ENCODE measurements at regions not wholly inside any gene's neighbourhood (a gene's known extent, or its start where the extent isn't known, plus 50 kb on each side); places are given as distances from the start of the nearest gene placed in this dataset.
"Not testable (repeated sequence)": the region's sequence is repeated elsewhere in the genome, so short reads cannot be mapped to it uniquely, and the experiment has no call there.

GRCh38 chrX:142661696-142662095, 364.0 kb upstream of the SPANXN4 start:
- DNase-seq, result no peak
- no peaks in the 10 kb centered on the region for H3K9me3 ChIP-seq
- H3K27me3 ChIP-seq, result no peaks in the 10 kb centered on the region
- H3K4me1 ChIP-seq, result no peaks in the 10 kb centered on the region
- H3K36me3 ChIP-seq, result no peaks in the 10 kb centered on the region
- no peak overlapping the region for H3K4me3 ChIP-seq
- no peak for TF ChIP-seq POLR2A (IDR thresholded peaks at IDR 0.05)
- TF ChIP-seq CTCF (IDR thresholded peaks at IDR 0.05), result no peak
- no peak overlapping the region for H3K27ac ChIP-seq

- H3K36me3 ChIP-seq, result no peaks in the 10 kb centered on the region
- H3K9me3 ChIP-seq, result no peaks in the 10 kb centered on the region
- no peaks in the 10 kb centered on the region for H3K27me3 ChIP-seq
- no peak overlapping the region for H3K27ac ChIP-seq
- no peak for TF ChIP-seq POLR2A (IDR thresholded peaks at IDR 0.05)
- TF ChIP-seq CTCF (IDR thresholded peaks at IDR 0.05), result no peak
- no peak for DNase-seq
- no peaks in the 10 kb centered on the region for H3K4me1 ChIP-seq
- H3K4me3 ChIP-seq, result no peak overlapping the region
These were observed 370.2 kb upstream of the SPANXN4 start for GRCh38 chrX:142655507-142655906.

- Histone ChIP-seq H3K4me3 (no peak overlapping the region), H3K36me3 (no peaks in the 10 kb centered on the region), H3K9me3 (no peaks in the 10 kb centered on the region), H3K27me3 (no peaks in the 10 kb centered on the region), H3K4me1 (no peaks in the 10 kb centered on the region), H3K27ac (no peak overlapping the region)
- no peak for DNase-seq
- no peak for TF ChIP-seq POLR2A (IDR thresholded peaks at IDR 0.05)
- no peak for TF ChIP-seq CTCF (IDR thresholded peaks at IDR 0.05)
These were observed 388.5 kb upstream of the SPANXN4 start for GRCh38 chrX:142637206-142637605.

- no peaks in the 10 kb centered on the region for H3K4me1 ChIP-seq
These were observed 409.1 kb upstream of the SPANXN4 start for GRCh38 chrX:142616636-142617035.

GRCh38 chrX:142613403-142613802, 408.3 kb upstream of the MAGEC2 start:
- Histone ChIP-seq H3K4me1 (no peaks in the 10 kb centered on the region), H3K27ac (no peak overlapping the region), H3K36me3 (no peaks in the 10 kb centered on the region), H3K4me3 (no peak overlapping the region), H3K9me3 (no peaks in the 10 kb centered on the region), H3K27me3 (no peaks in the 10 kb centered on the region)
- no peak for TF ChIP-seq POLR2A (IDR thresholded peaks at IDR 0.05)
- no peak for TF ChIP-seq CTCF (IDR thresholded peaks at IDR 0.05)
- no peak for DNase-seq

More at GRCh38 chrX:142616636-142617035, 409.1 kb upstream of the SPANXN4 start:
- TF ChIP-seq CTCF (IDR thresholded peaks at IDR 0.05) (no peak), POLR2A (IDR thresholded peaks at IDR 0.05) (no peak)
- no peak overlapping the region for H3K27ac ChIP-seq
- DNase-seq, result no peak
- no peaks in the 10 kb centered on the region for H3K27me3 ChIP-seq
- H3K9me3 ChIP-seq, result no peaks in the 10 kb centered on the region
- H3K4me3 ChIP-seq, result no peak overlapping the region
- H3K36me3 ChIP-seq, result no peaks in the 10 kb centered on the region

- not testable (repeated sequence) for DNase-seq, H3K4me3 ChIP-seq, H3K9me3 ChIP-seq, H3K27me3 ChIP-seq, H3K4me1 ChIP-seq, H3K36me3 ChIP-seq, H3K27ac ChIP-seq
These were observed 401.5 kb upstream of the MAGEC2 start for GRCh38 chrX:142606629-142607028.
